Gastrocnemius medialis (tissue), 4 donors: ENCODE measurements at regions not wholly inside any gene's neighbourhood (a gene's known extent, or its start where the extent isn't known, plus 50 kb on each side); places are given as distances from the start of the nearest gene placed in this dataset.

Experiments used
- ATAC-seq, 2 donors: fragments of 150-250 bp; one replicate each; pipeline ENCODE4 v1.9.1; 2016
- DNase-seq, 2 donors: peaks; one replicate each; pipeline ENCODE4 v3.0.0-alpha.2; 2019
- H3K27ac ChIP-seq, 4 donors: fragments of 200-600 bp; sonication (generic); 1 replicate in 1 of 4; 2 replicates in 3 of 4; pipeline ENCODE4 v1.5.1; 2016 to 2018; ENCODE audit warnings: mild to moderate bottlenecking in 2 of 4, moderate library complexity in 1 of 4
- H3K27me3 ChIP-seq, 3 donors: fragments of 200-600 bp; sonication (generic) in 2 of 3; 1 replicate in 1 of 3; 2 replicates in 2 of 3; pipeline versions ENCODE4 v1.5.1 to v1.6.0; 2016 to 2019; ENCODE audit warnings: mild to moderate bottlenecking in 1 of 3, moderate library complexity in 1 of 3
- H3K36me3 ChIP-seq, 2 donors: fragments of 200-600 bp; sonication (generic) in 1 of 2; one replicate each; pipeline ENCODE4 v1.5.1; 2017 to 2018
- H3K4me1 ChIP-seq, 2 donors: fragments of 200-600 bp; sonication (generic) in 1 of 2; one replicate each; pipeline ENCODE4 v1.5.1; 2016 to 2017; ENCODE audit warnings: mild to moderate bottlenecking in 2 of 2
- H3K4me3 ChIP-seq, 4 donors: fragments of 200-600 bp; sonication (generic) in 3 of 4; 1 replicate in 1 of 4; 2 replicates in 3 of 4; pipeline ENCODE4 v1.5.1; 2016 to 2019; ENCODE audit warnings: mild to moderate bottlenecking in 2 of 4
- H3K9me3 ChIP-seq, 3 donors: fragments of 200-600 bp; sonication (generic) in 2 of 3; 1 replicate in 1 of 3; 2 replicates in 2 of 3; pipeline ENCODE4 v1.5.1; 2016 to 2019
- CTCF ChIP-seq, 5 experiments: fragments of 450-650 bp in 3 of 5; fragments of 200-600 bp in 2 of 5; sonication (generic) in 2 of 5; IDR thresholded peaks in 4 of 5; conservative IDR thresholded peaks in 1 of 5; 1 replicate in 4 of 5; 2 replicates in 1 of 5; pipeline ENCODE4 v1.5.1; 2016 to 2019; ENCODE audit warnings: antibody characterized with exemption in 5 of 5, mild to moderate bottlenecking in 3 of 5, moderate library complexity in 3 of 5
- POLR2A ChIP-seq, 2 donors: fragments of 450-650 bp; IDR thresholded peaks; one replicate each; pipeline ENCODE4 v1.6.1; 2017; ENCODE audit warnings: antibody characterized with exemption in 2 of 2, mild to moderate bottlenecking in 2 of 2, moderate library complexity in 2 of 2
- in situ Hi-C, 4 donors: fragments of 200-750 bp; cut with MboI; loops; one replicate each; pipeline versions ENCODE4 v1.15.0 to v1.8.0; 2017; ENCODE audit warnings: low sequenced_read_pairs in 4 of 4
- intact Hi-C: fragments of 100-400 bp; cut with DNase I; formaldehyde crosslinking; loops from one replicate; pipeline ENCODE4 v1.15.1; 2023; ENCODE audit warnings: low total_unique reads

- intact Hi-C loops (no loop called here), in situ Hi-C loops (no loop called here)
- peak overlapping the region in 2 of 4 donors; percentile 19 to 45 for H3K4me3 ChIP-seq
These were observed 296.1 kb downstream of the CTH start for GRCh38 chr1:70707214-70707613.

GRCh38 chr1:70714149-70714548, 303.1 kb downstream of the CTH start:
- TF ChIP-seq CTCF (IDR thresholded peaks at IDR 0.05 in 4 of 5, conservative IDR thresholded peaks at IDR 0.05 in 1 of 5) = no peak
- TF ChIP-seq POLR2A (IDR thresholded peaks at IDR 0.05) = no peak
- DNase-seq (no peak), ATAC-seq (no peak)
- no peaks in the 10 kb centered on the region for H3K36me3 ChIP-seq
- intact Hi-C loops (no loop called here), in situ Hi-C loops (no loop called here)
- H3K9me3 ChIP-seq = no peaks in the 10 kb centered on the region
- H3K4me3 ChIP-seq = no peak overlapping the region
- H3K27ac ChIP-seq = no peak overlapping the region
- H3K27me3 ChIP-seq = no peaks in the 10 kb centered on the region
- H3K4me1 ChIP-seq = no peaks in the 10 kb centered on the region

More at GRCh38 chr1:70707214-70707613, 296.1 kb downstream of the CTH start:
- Histone ChIP-seq H3K36me3 (no peaks in the 10 kb centered on the region), H3K9me3 (no peaks in the 10 kb centered on the region), H3K4me1 (no peaks in the 10 kb centered on the region), H3K27me3 (no peaks in the 10 kb centered on the region), H3K27ac (no peak overlapping the region)
- ATAC-seq = no peak
- no peak for DNase-seq
- TF ChIP-seq POLR2A (IDR thresholded peaks at IDR 0.05) = no peak
- no peak for TF ChIP-seq CTCF (IDR thresholded peaks at IDR 0.05 in 4 of 5, conservative IDR thresholded peaks at IDR 0.05 in 1 of 5)

- Histone ChIP-seq H3K36me3 (no peaks in the 10 kb centered on the region), H3K27ac (no peak overlapping the region), H3K4me3 (no peak overlapping the region), H3K27me3 (no peaks in the 10 kb centered on the region), H3K9me3 (no peaks in the 10 kb centered on the region), H3K4me1 (no peaks in the 10 kb centered on the region)
- TF ChIP-seq CTCF (IDR thresholded peaks at IDR 0.05 in 4 of 5, conservative IDR thresholded peaks at IDR 0.05 in 1 of 5) (no peak), POLR2A (IDR thresholded peaks at IDR 0.05) (no peak)
- ATAC-seq (no peak), DNase-seq (no peak)
- in situ Hi-C loops = no loop called here
- intact Hi-C loops = no loop called here
These were observed 306.1 kb downstream of the CTH start for GRCh38 chr1:70717211-70717610.

- no peak for ATAC-seq
- DNase-seq = no peak
- Histone ChIP-seq H3K4me3 (no peak overlapping the region), H3K4me1 (no peaks in the 10 kb centered on the region), H3K27me3 (no peaks in the 10 kb centered on the region), H3K9me3 (no peaks in the 10 kb centered on the region), H3K36me3 (no peaks in the 10 kb centered on the region), H3K27ac (no peak overlapping the region)
- in situ Hi-C loops = no loop called here
- TF ChIP-seq CTCF (IDR thresholded peaks at IDR 0.05 in 4 of 5, conservative IDR thresholded peaks at IDR 0.05 in 1 of 5) (no peak), POLR2A (IDR thresholded peaks at IDR 0.05) (no peak)
- intact Hi-C loops = no loop called here
These were observed 306.6 kb downstream of the CTH start for GRCh38 chr1:70717656-70718055.

- no peak for ATAC-seq
- Histone ChIP-seq H3K4me1 (no peaks in the 10 kb centered on the region), H3K9me3 (no peaks in the 10 kb centered on the region), H3K27me3 (no peaks in the 10 kb centered on the region), H3K36me3 (no peaks in the 10 kb centered on the region), H3K27ac (no peak overlapping the region), H3K4me3 (no peak overlapping the region)
- no peak for DNase-seq
- no peak for TF ChIP-seq CTCF (IDR thresholded peaks at IDR 0.05 in 4 of 5, conservative IDR thresholded peaks at IDR 0.05 in 1 of 5)
- no peak for TF ChIP-seq POLR2A (IDR thresholded peaks at IDR 0.05)
- intact Hi-C loops (no loop called here), in situ Hi-C loops (no loop called here)
These were observed 307.1 kb downstream of the CTH start for GRCh38 chr1:70718086-70718630.
